ENCODE measurements at regions not wholly inside any gene's neighbourhood (a gene's known extent, or its start where the extent isn't known, plus 50 kb on each side); places are given as distances from the start of the nearest gene placed in this dataset.

- DNase-seq (ENCODE audit: low spot score) = no peak
- H3K4me1 Mint-ChIP-seq (ENCODE audit: unreplicated experiment) = no peaks in the 10 kb centered on the region
- peaks cover 9% of the 10 kb centered on the region for H3K36me3 Mint-ChIP-seq (ENCODE audit: low read depth, unreplicated experiment)
- TF ChIP-seq CTCF (IDR thresholded peaks at IDR 0.05; ENCODE audit: unreplicated experiment) = no peak
- H3K9me3 Mint-ChIP-seq (ENCODE audit: unreplicated experiment) = peaks cover 3% of the 10 kb centered on the region
- H3K27me3 Mint-ChIP-seq (ENCODE audit: unreplicated experiment) = no peaks in the 10 kb centered on the region
- no peak overlapping the region for H3K4me3 Mint-ChIP-seq (ENCODE audit: unreplicated experiment)
- H3K27ac Mint-ChIP-seq (ENCODE audit: unreplicated experiment) = no peak overlapping the region
Observed at GRCh38 chr12:124233846-124234640, 60.9 kb upstream of the RFLNA start.

GRCh38 chr12:124236625-124237031 is 58.3 kb upstream of the RFLNA start:
- Mint-ChIP-seq H3K36me3 (ENCODE audit: low read depth, unreplicated experiment) (peaks cover 9% of the 10 kb centered on the region), H3K9me3 (ENCODE audit: unreplicated experiment) (no peaks in the 10 kb centered on the region), H3K27ac (ENCODE audit: unreplicated experiment) (no peak overlapping the region), H3K4me1 (ENCODE audit: unreplicated experiment) (peaks cover 2% of the 10 kb centered on the region), H3K27me3 (ENCODE audit: unreplicated experiment) (no peaks in the 10 kb centered on the region), H3K4me3 (ENCODE audit: unreplicated experiment) (no peak overlapping the region)
- TF ChIP-seq CTCF (IDR thresholded peaks at IDR 0.05; ENCODE audit: unreplicated experiment) = no peak
- DNase-seq (ENCODE audit: low spot score) = no peak

- no peak for TF ChIP-seq CTCF (IDR thresholded peaks at IDR 0.05; ENCODE audit: unreplicated experiment)
- no peak for DNase-seq (ENCODE audit: low spot score)
- H3K27me3 Mint-ChIP-seq (ENCODE audit: unreplicated experiment) = no peaks in the 10 kb centered on the region
- H3K4me1 Mint-ChIP-seq (ENCODE audit: unreplicated experiment) = peaks cover 2% of the 10 kb centered on the region
- H3K27ac Mint-ChIP-seq (ENCODE audit: unreplicated experiment) = no peak overlapping the region
- H3K36me3 Mint-ChIP-seq (ENCODE audit: low read depth, unreplicated experiment) = peaks cover 9% of the 10 kb centered on the region
- no peak overlapping the region for H3K4me3 Mint-ChIP-seq (ENCODE audit: unreplicated experiment)
- H3K9me3 Mint-ChIP-seq (ENCODE audit: unreplicated experiment) = no peaks in the 10 kb centered on the region
Observed at GRCh38 chr12:124238886-124239285, 56.0 kb upstream of the RFLNA start.

GRCh38 chr12:124240493-124240892 is 54.4 kb upstream of the RFLNA start:
- H3K4me3 Mint-ChIP-seq (ENCODE audit: unreplicated experiment) = no peak overlapping the region
- H3K27ac Mint-ChIP-seq (ENCODE audit: unreplicated experiment) = no peak overlapping the region
- no peaks in the 10 kb centered on the region for H3K9me3 Mint-ChIP-seq (ENCODE audit: unreplicated experiment)
- H3K27me3 Mint-ChIP-seq (ENCODE audit: unreplicated experiment) = peaks cover 1% of the 10 kb centered on the region
- no peak for TF ChIP-seq CTCF (IDR thresholded peaks at IDR 0.05; ENCODE audit: unreplicated experiment)
- peaks cover 4% of the 10 kb centered on the region for H3K36me3 Mint-ChIP-seq (ENCODE audit: low read depth, unreplicated experiment)
- DNase-seq (ENCODE audit: low spot score) = no peak
- peaks cover 2% of the 10 kb centered on the region for H3K4me1 Mint-ChIP-seq (ENCODE audit: unreplicated experiment)

- H3K4me3 Mint-ChIP-seq (ENCODE audit: unreplicated experiment) = no peak overlapping the region
- DNase-seq (ENCODE audit: low spot score) = no peak
- no peak for TF ChIP-seq CTCF (IDR thresholded peaks at IDR 0.05; ENCODE audit: unreplicated experiment)
- peaks cover 2% of the 10 kb centered on the region for H3K4me1 Mint-ChIP-seq (ENCODE audit: unreplicated experiment)
- H3K27ac Mint-ChIP-seq (ENCODE audit: unreplicated experiment) = no peak overlapping the region
- peaks cover 1% of the 10 kb centered on the region for H3K27me3 Mint-ChIP-seq (ENCODE audit: unreplicated experiment)
- peaks cover 4% of the 10 kb centered on the region for H3K36me3 Mint-ChIP-seq (ENCODE audit: low read depth, unreplicated experiment)
- no peaks in the 10 kb centered on the region for H3K9me3 Mint-ChIP-seq (ENCODE audit: unreplicated experiment)
Observed at GRCh38 chr12:124241776-124242528, 52.9 kb upstream of the RFLNA start.

All from endothelial cell (in vitro differentiated cells).